ENCODE measurements at regions not wholly inside any gene's neighbourhood (a gene's known extent, or its start where the extent isn't known, plus 50 kb on each side); places are given as distances from the start of the nearest gene placed in this dataset.

DNA sequence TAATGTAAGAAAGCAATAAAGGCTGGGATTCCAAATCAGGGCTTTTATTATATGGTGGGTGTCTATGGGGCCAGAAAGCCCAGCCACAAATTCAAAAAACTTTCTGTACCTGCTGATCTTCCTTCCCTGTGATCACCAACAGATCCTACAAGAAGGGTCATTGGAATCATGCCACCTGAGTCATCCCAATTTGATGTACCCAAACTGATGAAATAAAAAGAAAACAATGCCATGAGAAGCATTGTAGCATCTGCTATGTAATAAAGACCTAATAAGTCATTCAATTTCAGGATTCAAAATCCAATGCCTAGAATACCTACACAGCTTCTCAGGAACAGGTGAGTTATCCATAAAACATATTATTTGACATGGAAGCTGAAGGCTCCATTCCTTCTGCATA lies 228.8 kb downstream of the DKK1 start:
- TF ChIP-seq, protein P1, sequence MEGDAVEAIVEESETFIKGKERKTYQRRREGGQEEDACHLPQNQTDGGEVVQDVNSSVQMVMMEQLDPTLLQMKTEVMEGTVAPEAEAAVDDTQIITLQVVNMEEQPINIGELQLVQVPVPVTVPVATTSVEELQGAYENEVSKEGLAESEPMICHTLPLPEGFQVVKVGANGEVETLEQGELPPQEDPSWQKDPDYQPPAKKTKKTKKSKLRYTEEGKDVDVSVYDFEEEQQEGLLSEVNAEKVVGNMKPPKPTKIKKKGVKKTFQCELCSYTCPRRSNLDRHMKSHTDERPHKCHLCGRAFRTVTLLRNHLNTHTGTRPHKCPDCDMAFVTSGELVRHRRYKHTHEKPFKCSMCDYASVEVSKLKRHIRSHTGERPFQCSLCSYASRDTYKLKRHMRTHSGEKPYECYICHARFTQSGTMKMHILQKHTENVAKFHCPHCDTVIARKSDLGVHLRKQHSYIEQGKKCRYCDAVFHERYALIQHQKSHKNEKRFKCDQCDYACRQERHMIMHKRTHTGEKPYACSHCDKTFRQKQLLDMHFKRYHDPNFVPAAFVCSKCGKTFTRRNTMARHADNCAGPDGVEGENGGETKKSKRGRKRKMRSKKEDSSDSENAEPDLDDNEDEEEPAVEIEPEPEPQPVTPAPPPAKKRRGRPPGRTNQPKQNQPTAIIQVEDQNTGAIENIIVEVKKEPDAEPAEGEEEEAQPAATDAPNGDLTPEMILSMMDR (IDR thresholded peaks at IDR 0.05) = no peak
- TF ChIP-seq POLR2A (IDR thresholded peaks at IDR 0.05) = no peak

Measured in vagina (tissue), 2 donors.